ENCODE measurements at regions not wholly inside any gene's neighbourhood (a gene's known extent, or its start where the extent isn't known, plus 50 kb on each side); places are given as distances from the start of the nearest gene placed in this dataset.
"Not testable (repeated sequence)": the region's sequence is repeated elsewhere in the genome, so short reads cannot be mapped to it uniquely, and the experiment has no call there.

GRCh38 chr12:31906557-31907301, 52.5 kb upstream of the RESF1 start:
- peak; percentile 44 for ATAC-seq
- peak overlapping the region; percentile 57 for H3K27ac Mint-ChIP-seq
- peaks cover 27% of the 10 kb centered on the region for H3K9me3 Mint-ChIP-seq
- no peak for DNase-seq (ENCODE audit: low spot score in 2 of 2)
- H3K4me3 Mint-ChIP-seq: no peak overlapping the region
- H3K36me3 Mint-ChIP-seq: no peaks in the 10 kb centered on the region
- H3K4me1 Mint-ChIP-seq: peaks cover 11% of the 10 kb centered on the region

GRCh38 chr12:31903025-31903424, 56.2 kb upstream of the RESF1 start:
- no peak overlapping the region for H3K27ac Mint-ChIP-seq
- DNase-seq (ENCODE audit: low spot score in 2 of 2): no peak
- H3K9me3 Mint-ChIP-seq: peaks cover 21% of the 10 kb centered on the region
- H3K36me3 Mint-ChIP-seq: peaks cover 6% of the 10 kb centered on the region
- no peak for ATAC-seq
- peaks cover 34% of the 10 kb centered on the region for H3K4me1 Mint-ChIP-seq
- no peak overlapping the region for H3K4me3 Mint-ChIP-seq

GRCh38 chr12:31900271-31900670, 58.9 kb upstream of the RESF1 start:
- peak overlapping the region; percentile 50 for H3K27ac Mint-ChIP-seq
- peaks cover 50% of the 10 kb centered on the region for H3K4me1 Mint-ChIP-seq
- ATAC-seq (no peak), DNase-seq (ENCODE audit: low spot score in 2 of 2) (no peak)
- no peak overlapping the region for H3K4me3 Mint-ChIP-seq
- H3K9me3 Mint-ChIP-seq: peaks cover 13% of the 10 kb centered on the region
- peaks cover 30% of the 10 kb centered on the region for H3K36me3 Mint-ChIP-seq

- Mint-ChIP-seq H3K27ac (peak overlapping the region; percentile 17), H3K9me3 (peaks cover 16% of the 10 kb centered on the region), H3K4me3 (no peak overlapping the region), H3K36me3 (peaks cover 38% of the 10 kb centered on the region), H3K4me1 (peaks cover 53% of the 10 kb centered on the region)
- no peak for DNase-seq (ENCODE audit: low spot score in 2 of 2)
- ATAC-seq: no peak
Measured at GRCh38 chr12:31899109-31899508, 60.1 kb upstream of the RESF1 start.

- Mint-ChIP-seq H3K4me3 (peak overlapping the region; percentile 63), H3K36me3 (peaks cover 44% of the 10 kb centered on the region), H3K4me1 (peaks cover 53% of the 10 kb centered on the region), H3K9me3 (peaks cover 16% of the 10 kb centered on the region), H3K27ac (peak overlapping the region; percentile 95)
- DNase-seq (ENCODE audit: low spot score in 2 of 2) (peak; percentile 30 to 65), ATAC-seq (peak; percentile 35)
Measured at GRCh38 chr12:31897781-31898503, 61.3 kb upstream of the RESF1 start.

GRCh38 chr12:31897092-31897491, 62.1 kb upstream of the RESF1 start:
- ATAC-seq; DNase-seq (ENCODE audit: low spot score in 2 of 2): not testable (repeated sequence)
- H3K4me1 Mint-ChIP-seq: peaks cover 53% of the 10 kb centered on the region
- peaks cover 47% of the 10 kb centered on the region for H3K36me3 Mint-ChIP-seq
- H3K9me3 Mint-ChIP-seq: peaks cover 18% of the 10 kb centered on the region
- H3K4me3 Mint-ChIP-seq: peak overlapping the region; percentile 63
- peak overlapping the region; percentile 95 for H3K27ac Mint-ChIP-seq

- H3K36me3 Mint-ChIP-seq: peaks cover 47% of the 10 kb centered on the region
- peak overlapping the region; percentile 63 for H3K4me3 Mint-ChIP-seq
- H3K9me3 Mint-ChIP-seq: peaks cover 19% of the 10 kb centered on the region
- H3K27ac Mint-ChIP-seq: peak overlapping the region; percentile 95
- H3K4me1 Mint-ChIP-seq: peaks cover 53% of the 10 kb centered on the region
- peak; percentile 72 to 93 for DNase-seq (ENCODE audit: low spot score in 2 of 2)
- peak; percentile 99 for ATAC-seq
Measured at GRCh38 chr12:31896514-31897039, 62.6 kb upstream of the RESF1 start.

- H3K9me3 Mint-ChIP-seq: peaks cover 19% of the 10 kb centered on the region
Measured at GRCh38 chr12:31895449-31896150, 63.6 kb upstream of the RESF1 start.

GRCh38 chr12:31890295-31891285, 68.6 kb upstream of the RESF1 start:
- Mint-ChIP-seq H3K36me3 (peaks cover 19% of the 10 kb centered on the region), H3K4me3 (peak overlapping the region; percentile 15), H3K4me1 (peaks cover 23% of the 10 kb centered on the region), H3K27ac (peak overlapping the region; percentile 83), H3K9me3 (peaks cover 21% of the 10 kb centered on the region)
- ATAC-seq (peak; percentile 79), DNase-seq (ENCODE audit: low spot score in 2 of 2) (no peak)

More at GRCh38 chr12:31895449-31896150, 63.6 kb upstream of the RESF1 start:
- Mint-ChIP-seq H3K36me3 (peaks cover 47% of the 10 kb centered on the region), H3K4me3 (peak overlapping the region; percentile 63), H3K27ac (peak overlapping the region; percentile 95), H3K4me1 (peaks cover 52% of the 10 kb centered on the region)
- ATAC-seq (no peak), DNase-seq (ENCODE audit: low spot score in 2 of 2) (no peak)

- no peaks in the 10 kb centered on the region for H3K36me3 Mint-ChIP-seq
- DNase-seq (ENCODE audit: low spot score in 2 of 2) (no peak), ATAC-seq (no peak)
- peaks cover 16% of the 10 kb centered on the region for H3K4me1 Mint-ChIP-seq
- H3K27ac Mint-ChIP-seq: no peak overlapping the region
- no peak overlapping the region for H3K4me3 Mint-ChIP-seq
- peaks cover 18% of the 10 kb centered on the region for H3K9me3 Mint-ChIP-seq
Measured at GRCh38 chr12:31887109-31887811, 72.0 kb upstream of the RESF1 start.

GRCh38 chr12:31882682-31883081, 76.5 kb upstream of the RESF1 start:
- peaks cover 11% of the 10 kb centered on the region for H3K9me3 Mint-ChIP-seq
- not testable (repeated sequence) for H3K27ac Mint-ChIP-seq; H3K4me3 Mint-ChIP-seq; ATAC-seq; H3K4me1 Mint-ChIP-seq; H3K36me3 Mint-ChIP-seq; DNase-seq (ENCODE audit: low spot score in 2 of 2)

- Mint-ChIP-seq H3K9me3 (peaks cover 3% of the 10 kb centered on the region), H3K4me1 (peaks cover 6% of the 10 kb centered on the region), H3K36me3 (no peaks in the 10 kb centered on the region), H3K4me3 (no peak overlapping the region), H3K27ac (no peak overlapping the region)
- no peak for DNase-seq (ENCODE audit: low spot score in 2 of 2)
- no peak for ATAC-seq
Measured at GRCh38 chr12:31880340-31880739, 78.9 kb upstream of the RESF1 start.

GRCh38 chr12:31877884-31878283, 81.3 kb upstream of the RESF1 start:
- H3K4me3 Mint-ChIP-seq: no peak overlapping the region
- peaks cover 19% of the 10 kb centered on the region for H3K4me1 Mint-ChIP-seq
- peaks cover 2% of the 10 kb centered on the region for H3K9me3 Mint-ChIP-seq
- no peaks in the 10 kb centered on the region for H3K36me3 Mint-ChIP-seq
- DNase-seq (ENCODE audit: low spot score in 2 of 2) (no peak), ATAC-seq (no peak)
- no peak overlapping the region for H3K27ac Mint-ChIP-seq
